ENCODE measurements at regions not wholly inside any gene's neighbourhood (a gene's known extent, or its start where the extent isn't known, plus 50 kb on each side); places are given as distances from the start of the nearest gene placed in this dataset.

- TF ChIP-seq CTCF (IDR thresholded peaks at IDR 0.05), result no peak
- TF ChIP-seq EZH2 (IDR thresholded peaks at IDR 0.05; ENCODE audit: borderline replicate concordance, insufficient read depth, low read depth, low read length, poor library complexity, severe bottlenecking), result no peak
These were observed 67.0 kb downstream of the SC5D start for GRCh38 chr11:121359591-121359990.
